Sigmoid colon (tissue), 6 donors: ENCODE measurements at regions not wholly inside any gene's neighbourhood (a gene's known extent, or its start where the extent isn't known, plus 50 kb on each side); places are given as distances from the start of the nearest gene placed in this dataset.
A peak's percentile ranks its signal among the peaks of the same experiment; 100 is the strongest.

Experiments used
- DNase-seq: peaks from one replicate; pipeline ENCODE4 v3.0.0-alpha.2; 2019
- H3K27ac ChIP-seq, 4 donors: fragments of 200-600 bp; sonication (generic); one replicate each; pipeline ENCODE4 v1.5.1; 2016 to 2019; ENCODE audit warnings: mild to moderate bottlenecking in 1 of 4
- H3K27me3 ChIP-seq, 3 donors: fragments of 200-600 bp; sonication (generic); one replicate each; pipeline ENCODE4 v1.5.1; 2019; ENCODE audit warnings: mild to moderate bottlenecking in 1 of 3
- H3K36me3 ChIP-seq, 4 donors: fragments of 200-600 bp; sonication (generic); one replicate each; pipeline ENCODE4 v1.5.1; 2016 to 2019
- H3K4me1 ChIP-seq, 4 donors: fragments of 200-600 bp; sonication (generic); one replicate each; pipeline ENCODE4 v1.5.1; 2017 to 2019
- H3K4me3 ChIP-seq, 4 donors: fragments of 200-600 bp; sonication (generic); one replicate each; pipeline ENCODE4 v1.5.1; 2017 to 2019; ENCODE audit warnings: mild to moderate bottlenecking in 2 of 4, moderate library complexity in 1 of 4
- H3K9me3 ChIP-seq, 4 donors: fragments of 200-600 bp in 3 of 4; sonication (generic) in 3 of 4; one replicate each; pipeline versions ENCODE4 v1.5.1 to v1.6.1; 2013 to 2019
- EP300 ChIP-seq, 4 donors: sonication (generic); formaldehyde crosslinking; IDR thresholded peaks; one replicate each; pipeline ENCODE4 v1.6.1; 2017; ENCODE audit warnings: antibody characterized with exemption in 4 of 4
- POLR2A ChIP-seq, 2 donors: fragments of 450-650 bp; IDR thresholded peaks; one replicate each; pipeline ENCODE4 v1.6.1; 2016; ENCODE audit warnings: antibody characterized with exemption in 2 of 2, mild to moderate bottlenecking in 2 of 2, moderate library complexity in 2 of 2
- POLR2AphosphoS5 ChIP-seq, 4 donors: sonication (generic); formaldehyde crosslinking; IDR thresholded peaks; one replicate each; pipeline ENCODE4 v1.6.1; 2017; ENCODE audit warnings: antibody characterized with exemption in 4 of 4
- WGBS, 2 donors: extraction: QIAGEN DNeasy Blood & Tissue Kit; methylation state at CpG; one replicate each; pipeline ENCODE4 v1.1.7; 2013; 5-methylcytosine and 5-hydroxymethylcytosine counted together
- intact Hi-C: fragments of 100-400 bp; cut with DNase I; formaldehyde crosslinking; loops from one replicate; pipeline ENCODE4 v1.15.1; 2023
- TF ChIP-seq, protein P1 (sequence below), 4 experiments: fragments of 450-650 bp in 3 of 4; fragments of 200-600 bp in 1 of 4; IDR thresholded peaks; one replicate each; pipeline ENCODE4 v1.5.1; 2016 to 2019; ENCODE audit warnings: antibody characterized with exemption in 4 of 4, mild to moderate bottlenecking in 3 of 4, moderate library complexity in 2 of 4
- donor health status: healthy with polysubstance abuse.
- donor health status: healthy.

DNA sequence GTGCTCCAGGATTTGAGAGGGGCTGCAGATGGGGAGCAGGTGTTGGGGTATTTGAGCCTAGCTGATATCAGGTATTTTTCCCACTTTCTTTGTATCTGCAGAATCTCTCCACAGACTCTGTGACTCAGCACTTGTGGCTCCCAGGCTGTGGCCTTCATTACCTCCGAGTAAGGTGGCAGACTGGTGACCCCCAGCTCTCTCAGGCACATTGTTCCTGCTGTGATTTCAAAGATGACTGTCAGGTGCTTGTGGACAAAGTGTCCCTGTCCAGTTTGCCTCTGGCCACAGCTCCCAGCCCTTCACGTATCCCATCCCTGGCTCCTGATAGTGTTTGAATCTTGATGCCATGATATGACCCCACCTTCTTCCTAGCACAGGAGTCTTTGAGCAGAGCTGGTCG is 396.8 kb upstream of the PODXL start:
- Histone ChIP-seq H3K9me3 (no peaks in the 10 kb centered on the region), H3K27me3 (no peaks in the 10 kb centered on the region), H3K4me1 (peaks cover 0 to 6% (median 0%) of the 10 kb centered on the region in 4 donors), H3K4me3 (no peak overlapping the region), H3K27ac (no peak overlapping the region), H3K36me3 (no peaks in the 10 kb centered on the region)
- no peak for TF ChIP-seq POLR2AphosphoS5 (IDR thresholded peaks at IDR 0.05)
- no peak for TF ChIP-seq POLR2A (IDR thresholded peaks at IDR 0.05)
- TF ChIP-seq, protein P1, sequence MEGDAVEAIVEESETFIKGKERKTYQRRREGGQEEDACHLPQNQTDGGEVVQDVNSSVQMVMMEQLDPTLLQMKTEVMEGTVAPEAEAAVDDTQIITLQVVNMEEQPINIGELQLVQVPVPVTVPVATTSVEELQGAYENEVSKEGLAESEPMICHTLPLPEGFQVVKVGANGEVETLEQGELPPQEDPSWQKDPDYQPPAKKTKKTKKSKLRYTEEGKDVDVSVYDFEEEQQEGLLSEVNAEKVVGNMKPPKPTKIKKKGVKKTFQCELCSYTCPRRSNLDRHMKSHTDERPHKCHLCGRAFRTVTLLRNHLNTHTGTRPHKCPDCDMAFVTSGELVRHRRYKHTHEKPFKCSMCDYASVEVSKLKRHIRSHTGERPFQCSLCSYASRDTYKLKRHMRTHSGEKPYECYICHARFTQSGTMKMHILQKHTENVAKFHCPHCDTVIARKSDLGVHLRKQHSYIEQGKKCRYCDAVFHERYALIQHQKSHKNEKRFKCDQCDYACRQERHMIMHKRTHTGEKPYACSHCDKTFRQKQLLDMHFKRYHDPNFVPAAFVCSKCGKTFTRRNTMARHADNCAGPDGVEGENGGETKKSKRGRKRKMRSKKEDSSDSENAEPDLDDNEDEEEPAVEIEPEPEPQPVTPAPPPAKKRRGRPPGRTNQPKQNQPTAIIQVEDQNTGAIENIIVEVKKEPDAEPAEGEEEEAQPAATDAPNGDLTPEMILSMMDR (IDR thresholded peaks at IDR 0.05), result no peak
- TF ChIP-seq EP300 (IDR thresholded peaks at IDR 0.05), result no peak
- no peak for DNase-seq
- WGBS, 2 donors, result 89 to 91% methylated on average over 3 of the region's 3 CpGs
- intact Hi-C loops, result no loop called here

DNA sequence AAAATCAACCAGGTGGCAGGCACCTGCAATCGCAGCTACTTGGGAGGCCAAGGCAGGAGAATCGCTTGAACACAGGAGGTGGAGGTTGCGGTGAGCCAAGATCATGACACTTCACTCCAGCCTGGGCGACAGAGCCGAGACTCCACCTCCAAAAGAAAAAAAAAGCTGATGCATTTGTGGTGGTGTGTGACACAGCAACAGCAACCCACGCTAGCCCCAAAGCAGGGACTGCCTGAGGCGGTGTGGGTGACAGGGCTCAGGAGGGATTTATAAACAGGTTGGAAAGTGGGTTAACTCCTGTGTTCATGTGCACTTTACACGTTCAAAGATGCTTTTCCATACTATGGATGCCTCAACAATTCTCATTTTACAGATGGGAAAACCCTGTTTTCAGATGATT is 395.9 kb upstream of the PODXL start:
- no peak overlapping the region for H3K27ac ChIP-seq
- H3K36me3 ChIP-seq, result no peaks in the 10 kb centered on the region
- TF ChIP-seq, protein P1 (IDR thresholded peaks at IDR 0.05), result no peak
- no peak for TF ChIP-seq EP300 (IDR thresholded peaks at IDR 0.05)
- no peak for TF ChIP-seq POLR2AphosphoS5 (IDR thresholded peaks at IDR 0.05)
- TF ChIP-seq POLR2A (IDR thresholded peaks at IDR 0.05), result no peak
- 92 to 95% methylated on average over 8 of the region's 8 CpGs for WGBS, 2 donors
- peaks cover 0 to 6% (median 0%) of the 10 kb centered on the region in 4 donors for H3K4me1 ChIP-seq
- no peak overlapping the region for H3K4me3 ChIP-seq
- intact Hi-C loops, result no loop called here
- H3K9me3 ChIP-seq, result no peaks in the 10 kb centered on the region
- no peaks in the 10 kb centered on the region for H3K27me3 ChIP-seq
- no peak for DNase-seq

DNA sequence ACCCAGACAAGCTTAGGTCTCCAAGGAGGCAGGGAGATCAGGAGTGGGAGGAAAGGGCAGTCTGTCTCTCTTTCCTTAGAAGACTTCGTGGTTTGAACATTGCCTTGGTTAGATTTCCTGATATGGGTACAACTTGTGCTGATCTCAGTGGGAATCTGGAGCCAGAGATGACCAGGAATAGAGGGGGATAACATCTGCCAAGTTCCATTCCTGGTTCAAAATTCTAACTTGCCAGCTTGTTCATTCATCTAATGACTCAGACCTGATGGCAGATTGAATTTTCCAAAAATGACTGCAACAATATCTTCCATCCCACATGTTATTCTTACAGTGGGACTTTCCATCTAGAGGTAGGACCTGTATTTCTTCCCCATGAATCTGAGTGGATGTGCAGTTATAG is 394.3 kb upstream of the PODXL start:
- peaks cover 0 to 8% (median 3%) of the 10 kb centered on the region in 4 donors for H3K4me1 ChIP-seq
- H3K4me3 ChIP-seq, result no peak overlapping the region
- 73 to 85% methylated on average over 1 of the region's 1 CpG for WGBS, 2 donors
- H3K9me3 ChIP-seq, result no peaks in the 10 kb centered on the region
- peaks cover 0 to 6% (median 4%) of the 10 kb centered on the region in 3 donors for H3K27me3 ChIP-seq
- DNase-seq, result no peak
- no peaks in the 10 kb centered on the region for H3K36me3 ChIP-seq
- TF ChIP-seq, protein P1 (IDR thresholded peaks at IDR 0.05), result no peak
- TF ChIP-seq EP300 (IDR thresholded peaks at IDR 0.05) (no peak), POLR2A (IDR thresholded peaks at IDR 0.05) (no peak), POLR2AphosphoS5 (IDR thresholded peaks at IDR 0.05) (no peak)
- intact Hi-C loops, result no loop called here
- peak overlapping the region in 1 of 4 donors; percentile 35 for H3K27ac ChIP-seq

DNA sequence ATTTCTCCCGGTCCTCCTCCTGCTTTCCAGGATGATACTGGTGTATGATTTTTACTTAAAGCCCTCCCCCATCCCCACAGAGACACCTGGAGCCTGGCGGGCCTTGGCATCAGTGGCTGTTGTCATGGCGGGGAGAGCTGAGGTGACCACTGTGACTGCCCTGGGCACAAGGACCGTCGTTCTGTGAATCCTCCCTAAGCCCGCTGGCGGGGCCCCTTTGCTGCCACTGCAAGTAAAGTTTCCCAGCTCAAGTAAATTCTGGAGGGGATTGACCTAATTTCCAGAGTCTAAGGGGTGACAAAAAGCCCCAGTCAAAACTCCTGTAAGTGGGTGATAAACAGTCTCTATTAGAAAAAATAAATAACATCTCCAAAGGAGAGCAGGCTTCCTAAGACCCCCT is 393.2 kb upstream of the PODXL start:
- peak overlapping the region in 1 of 4 donors; percentile 35 for H3K27ac ChIP-seq
- no peak for DNase-seq
- WGBS, 2 donors, result 66 to 76% methylated on average over 7 of the region's 7 CpGs

More for the DNA sequence above, 393.2 kb upstream of the PODXL start:
- H3K4me3 ChIP-seq, result no peak overlapping the region
- TF ChIP-seq, protein P1 (IDR thresholded peaks at IDR 0.05), result no peak
- TF ChIP-seq EP300 (IDR thresholded peaks at IDR 0.05) (no peak), POLR2AphosphoS5 (IDR thresholded peaks at IDR 0.05) (no peak), POLR2A (IDR thresholded peaks at IDR 0.05) (no peak)
- H3K27me3 ChIP-seq, result peaks cover 0 to 12% (median 6%) of the 10 kb centered on the region in 3 donors
- intact Hi-C loops, result loop anchor here (5.0 to 10.0 kb wide), 2 partner anchors 205 to 303 kb away; no protein-coding TSS in a partner anchor
- H3K4me1 ChIP-seq, result peaks cover 0 to 15% (median 9%) of the 10 kb centered on the region in 4 donors
- H3K9me3 ChIP-seq, result no peaks in the 10 kb centered on the region
- H3K36me3 ChIP-seq, result no peaks in the 10 kb centered on the region
